GM12878 (cell line): ENCODE measurements at regions not wholly inside any gene's neighbourhood (a gene's known extent, or its start where the extent isn't known, plus 50 kb on each side); places are given as distances from the start of the nearest gene placed in this dataset.

Experiments
- ATAC-seq: fragments of 200-7000 bp; cut with Tn5 transposase; 3 replicates; pipeline ENCODE4 v1.9.1; 2020; ENCODE audit warnings: mild to moderate bottlenecking, moderate library complexity
- BruUV-seq: library from RNA; stranded (reverse); fragments of 400-500 nt; replicated peaks from 2 replicates; lab custom pipeline; 2021; lab: Mats Ljungman, UMichigan
- CTCF ChIA-PET: fragments of 300-600 bp; sonication (Branson Sonifier 250); formaldehyde crosslinking; extraction: SDS; loops from one replicate; lab custom pipeline; 2021; ENCODE audit warnings: inconsistent platforms; lab: Yijun Ruan, JAX
- POLR2A ChIA-PET: fragments of 350-600 bp; formaldehyde crosslinking; extraction: SDS; loops from one replicate; lab custom pipeline; 2021; ENCODE audit warnings: inconsistent platforms; lab: Charles Lee
- RAD21 ChIA-PET: fragments of 300-600 bp; sonication (Branson Sonifier 250); formaldehyde crosslinking; loops from one replicate; lab custom pipeline; 2023; ENCODE audit warnings: antibody characterized with exemption; ENCODE audit not compliant: unreplicated experiment; lab: Charles Lee
- SMC1A ChIA-PET: fragments of 300-600 bp; sonication (Branson Sonifier 250); formaldehyde crosslinking; loops from one replicate; lab custom pipeline; 2023; ENCODE audit not compliant: unreplicated experiment, uncharacterized antibody; lab: Charles Lee
- DNase-seq: peaks from one replicate; pipeline ENCODE4 v3.0.0-alpha.2; 2011; ENCODE audit warnings: low read depth, low spot score
- FAIRE-seq: peaks from 3 replicates; lab custom pipeline; 2011; peaks lifted over from hg19 to GRCh38; lab: Jason Lieb, UNC
- H2AFZ ChIP-seq: 2 replicates; pipeline ENCODE4 v1.6.0; 2011; ENCODE audit warnings: low read depth, low read length, control low read depth; ENCODE audit not compliant: control insufficient read depth
- H3K27ac ChIP-seq: 2 replicates; pipeline ENCODE4 v1.5.1; 2011; ENCODE audit warnings: control low read depth; ENCODE audit not compliant: control insufficient read depth, insufficient read depth
- H3K27me3 ChIP-seq, 2 experiments: replicated peaks in 1 of 2; 2 replicates each; pipeline versions ENCODE4 v1.6.0 to v1.6.1; 2011; ENCODE audit warnings: low read length in 1 of 2; ENCODE audit not compliant: control insufficient read depth in 2 of 2, insufficient read depth in 2 of 2
- H3K36me3 ChIP-seq, 2 experiments: 2 replicates each; pipeline ENCODE4 v1.5.1; 2011; ENCODE audit warnings: low read length in 1 of 2; ENCODE audit not compliant: control insufficient read depth in 2 of 2, insufficient read depth in 2 of 2
- H3K4me1 ChIP-seq: 2 replicates; pipeline ENCODE4 v1.6.1; 2011; ENCODE audit warnings: mild to moderate bottlenecking, low read length, moderate library complexity, mixed read lengths; ENCODE audit not compliant: control insufficient read depth, insufficient read depth
- H3K4me2 ChIP-seq: 2 replicates; pipeline ENCODE4 v1.6.0; 2011; ENCODE audit warnings: control low read depth; ENCODE audit not compliant: control insufficient read depth, insufficient read depth
- H3K4me3 ChIP-seq: fragments of 200-600 bp; sonication (generic); 2 replicates; pipeline ENCODE4 v1.5.1; 2016
- H3K79me2 ChIP-seq: 2 replicates; pipeline ENCODE4 v1.6.0; 2011; ENCODE audit warnings: low read length; ENCODE audit not compliant: control insufficient read depth, insufficient read depth
- H3K9ac ChIP-seq: 2 replicates; pipeline ENCODE4 v1.8.0; 2011; ENCODE audit warnings: low read length, control low read depth, mixed read lengths; ENCODE audit not compliant: control insufficient read depth, insufficient read depth
- H3K9me3 ChIP-seq: replicated peaks from 3 replicates; pipeline ENCODE4 v1.5.1; 2011; ENCODE audit warnings: mild to moderate bottlenecking, low read length; ENCODE audit not compliant: control insufficient read depth, insufficient read depth
- H4K20me1 ChIP-seq: 2 replicates; pipeline ENCODE4 v1.6.0; 2011; ENCODE audit not compliant: control insufficient read depth, insufficient read depth
- CEBPB ChIP-seq, 2 experiments: fragments of 150-350 bp in 1 of 2; IDR thresholded peaks; 2 replicates each; pipeline ENCODE4 v1.6.1; 2012 to 2014; ENCODE audit warnings: low read depth in 2 of 2, low read length in 2 of 2, borderline replicate concordance in 1 of 2, inconsistent platforms in 1 of 2
- CHD4 ChIP-seq: fragments of 200-600 bp; sonication (generic); IDR thresholded peaks from 2 replicates; pipeline ENCODE4 v1.6.1; 2016; ENCODE audit warnings: mild to moderate bottlenecking
- FOS ChIP-seq: IDR thresholded peaks from 3 replicates; pipeline ENCODE4 v1.6.1; 2011; ENCODE audit warnings: borderline replicate concordance; ENCODE audit not compliant: insufficient read length; ENCODE audit errors: extremely low read depth
- KAT2A ChIP-seq: conservative IDR thresholded peaks from 2 replicates; pipeline ENCODE4 v1.6.1; 2011; ENCODE audit warnings: low read depth, low read length; ENCODE audit not compliant: control insufficient read depth
- MTA2 ChIP-seq: fragments of 450-650 bp; IDR thresholded peaks from 2 replicates; pipeline ENCODE4 v1.6.1; 2016; ENCODE audit warnings: low read depth, mild to moderate bottlenecking, moderate library complexity
- PAX5 ChIP-seq: IDR thresholded peaks from 2 replicates; pipeline ENCODE4 v1.6.1; 2011; ENCODE audit warnings: low read depth, low read length, borderline replicate concordance
- PML ChIP-seq: IDR thresholded peaks from 2 replicates; pipeline ENCODE4 v1.6.1; 2012; ENCODE audit warnings: low read length, inconsistent platforms
- SIN3A ChIP-seq: IDR thresholded peaks from 2 replicates; pipeline ENCODE4 v1.6.1; 2012; ENCODE audit warnings: low read depth, low read length, improper control_type of control experiment
- ZBED1 ChIP-seq: IDR thresholded peaks from 2 replicates; pipeline ENCODE4 v1.6.1; 2016; ENCODE audit warnings: borderline replicate concordance
- WGBS: methylation state at CpG from one replicate; pipeline ENCODE4 v1.1.6; 2016; ENCODE audit warnings: low lambda C conversion rate; ENCODE audit not compliant: insufficient replicate concordance, insufficient coverage; ENCODE audit errors: missing lambda C conversion rate; 5-methylcytosine and 5-hydroxymethylcytosine counted together
- in situ Hi-C: fragments of 300-500 bp; cut with MboI; formaldehyde crosslinking; loops from 9 replicates; pipeline ENCODE4 v1.14.3; 2018; ENCODE audit warnings: mixed read lengths
- intact Hi-C: fragments of 100-400 bp; cut with micrococcal nuclease; formaldehyde crosslinking; loops from one replicate; pipeline ENCODE4 v1.14.2; 2022; ENCODE audit not compliant: unreplicated experiment
- TF ChIP-seq, protein P1 (sequence below): fragments of 450-650 bp; formaldehyde crosslinking; IDR thresholded peaks from 2 replicates; pipeline ENCODE4 v1.4.0; 2022; ENCODE audit warnings: mild to moderate bottlenecking, moderate library complexity
- TF ChIP-seq, protein P2 (sequence below): fragments of 450-650 bp; IDR thresholded peaks from 2 replicates; pipeline ENCODE4 v1.6.1; 2017; ENCODE audit warnings: low read depth, mild to moderate bottlenecking, moderate library complexity

DNA sequence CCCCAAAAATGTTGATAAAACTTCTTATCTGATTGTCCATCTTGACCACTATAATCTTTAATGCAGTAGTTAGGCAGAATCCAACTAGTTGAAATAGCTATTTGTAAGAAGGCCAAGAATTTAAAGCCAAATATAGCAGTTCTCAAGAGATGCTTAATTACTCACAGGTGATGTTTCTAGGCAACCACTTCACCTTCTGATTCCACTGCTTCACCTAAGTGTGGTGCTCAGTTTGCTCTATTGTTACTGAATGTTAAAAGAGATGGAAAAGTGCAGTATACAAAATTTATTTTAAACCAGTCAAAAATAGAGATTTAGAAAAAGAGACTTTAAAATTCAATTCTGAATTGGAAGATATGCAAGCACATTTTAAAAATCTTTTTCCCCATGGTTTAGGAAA lies 539.4 kb downstream of the ZNF804A start (continued):
- TF ChIP-seq, protein P1, sequence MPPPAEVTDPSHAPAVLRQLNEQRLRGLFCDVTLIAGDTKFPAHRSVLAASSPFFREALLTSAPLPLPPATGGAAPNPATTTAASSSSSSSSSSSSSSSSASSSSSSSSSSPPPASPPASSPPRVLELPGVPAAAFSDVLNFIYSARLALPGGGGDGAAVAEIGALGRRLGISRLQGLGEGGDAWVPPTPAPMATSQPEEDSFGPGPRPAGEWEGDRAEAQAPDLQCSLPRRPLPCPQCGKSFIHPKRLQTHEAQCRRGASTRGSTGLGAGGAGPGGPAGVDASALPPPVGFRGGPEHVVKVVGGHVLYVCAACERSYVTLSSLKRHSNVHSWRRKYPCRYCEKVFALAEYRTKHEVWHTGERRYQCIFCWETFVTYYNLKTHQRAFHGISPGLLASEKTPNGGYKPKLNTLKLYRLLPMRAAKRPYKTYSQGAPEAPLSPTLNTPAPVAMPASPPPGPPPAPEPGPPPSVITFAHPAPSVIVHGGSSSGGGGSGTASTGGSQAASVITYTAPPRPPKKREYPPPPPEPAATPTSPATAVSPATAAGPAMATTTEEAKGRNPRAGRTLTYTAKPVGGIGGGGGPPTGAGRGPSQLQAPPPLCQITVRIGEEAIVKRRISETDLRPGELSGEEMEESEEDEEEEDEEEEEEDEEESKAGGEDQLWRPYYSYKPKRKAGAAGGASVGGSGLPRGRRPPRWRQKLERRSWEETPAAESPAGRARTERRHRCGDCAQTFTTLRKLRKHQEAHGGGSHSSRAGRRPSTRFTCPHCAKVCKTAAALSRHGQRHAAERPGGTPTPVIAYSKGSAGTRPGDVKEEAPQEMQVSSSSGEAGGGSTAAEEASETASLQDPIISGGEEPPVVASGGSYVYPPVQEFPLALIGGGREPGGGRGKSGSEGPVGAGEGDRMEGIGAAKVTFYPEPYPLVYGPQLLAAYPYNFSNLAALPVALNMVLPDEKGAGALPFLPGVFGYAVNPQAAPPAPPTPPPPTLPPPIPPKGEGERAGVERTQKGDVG (CRISPR knock-in tag), result no peak
- TF ChIP-seq, protein P2, sequence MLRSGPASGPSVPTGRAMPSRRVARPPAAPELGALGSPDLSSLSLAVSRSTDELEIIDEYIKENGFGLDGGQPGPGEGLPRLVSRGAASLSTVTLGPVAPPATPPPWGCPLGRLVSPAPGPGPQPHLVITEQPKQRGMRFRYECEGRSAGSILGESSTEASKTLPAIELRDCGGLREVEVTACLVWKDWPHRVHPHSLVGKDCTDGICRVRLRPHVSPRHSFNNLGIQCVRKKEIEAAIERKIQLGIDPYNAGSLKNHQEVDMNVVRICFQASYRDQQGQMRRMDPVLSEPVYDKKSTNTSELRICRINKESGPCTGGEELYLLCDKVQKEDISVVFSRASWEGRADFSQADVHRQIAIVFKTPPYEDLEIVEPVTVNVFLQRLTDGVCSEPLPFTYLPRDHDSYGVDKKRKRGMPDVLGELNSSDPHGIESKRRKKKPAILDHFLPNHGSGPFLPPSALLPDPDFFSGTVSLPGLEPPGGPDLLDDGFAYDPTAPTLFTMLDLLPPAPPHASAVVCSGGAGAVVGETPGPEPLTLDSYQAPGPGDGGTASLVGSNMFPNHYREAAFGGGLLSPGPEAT, result no peak
- TF ChIP-seq PML (no peak), MTA2 (no peak), CHD4 (no peak), KAT2A (no peak)

DNA sequence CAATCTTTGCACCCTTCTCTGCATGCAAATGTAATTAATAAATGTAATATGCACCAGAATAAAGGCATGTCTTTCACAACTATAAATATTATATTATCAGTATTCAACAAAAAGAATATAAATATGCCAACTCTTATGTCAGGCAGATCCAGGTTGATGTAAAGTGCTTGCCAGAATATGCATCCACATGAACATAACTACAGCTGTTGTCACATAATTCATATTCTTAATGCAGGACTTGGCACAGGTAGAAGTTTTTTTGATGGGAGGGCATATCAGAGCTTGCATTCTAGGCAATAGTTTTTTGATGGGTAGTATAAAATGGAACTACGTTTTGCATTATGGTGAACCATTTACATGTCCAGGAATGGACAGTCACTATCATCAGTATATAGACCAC lies 544.3 kb downstream of the ZNF804A start:
- FAIRE-seq (no peak), DNase-seq (no peak), ATAC-seq (no peak)
- H3K4me2 ChIP-seq, result no peak overlapping the region
- H3K27ac ChIP-seq, result no peak overlapping the region
- no peaks in the 10 kb centered on the region for H3K36me3 ChIP-seq
- TF ChIP-seq ZBED1, result no peak
- TF ChIP-seq SIN3A, result no peak
- TF ChIP-seq CEBPB (IDR thresholded peaks at IDR 0.05; ENCODE audit: borderline replicate concordance in 1 of 2, low read depth in 2 of 2, low read length in 2 of 2), result no peak
- TF ChIP-seq PAX5, result no peak
- no peak for TF ChIP-seq FOS
- no peak overlapping the region for H3K4me3 ChIP-seq
- H3K9me3 ChIP-seq, result no peaks in the 10 kb centered on the region
- ChIA-PET RAD21 (no interaction called here), CTCF (no interaction called here), SMC1A (no interaction called here), POLR2A (no interaction called here)
- no peak overlapping the region for H3K9ac ChIP-seq
- H2AFZ ChIP-seq, result no peak overlapping the region
- intact Hi-C loops, result no loop called here
- no peaks in the 10 kb centered on the region for H4K20me1 ChIP-seq
- in situ Hi-C loops, result no loop called here
- no peaks in the 10 kb centered on the region for H3K27me3 ChIP-seq
- no TSS peak for BruUV-seq
- 0% methylated on average over 1 of the region's 1 CpG for WGBS
- H3K4me1 ChIP-seq, result no peaks in the 10 kb centered on the region
- H3K79me2 ChIP-seq, result no peaks in the 10 kb centered on the region
